ENCODE measurements at regions not wholly inside any gene's neighbourhood (a gene's known extent, or its start where the extent isn't known, plus 50 kb on each side); places are given as distances from the start of the nearest gene placed in this dataset.

DNA sequence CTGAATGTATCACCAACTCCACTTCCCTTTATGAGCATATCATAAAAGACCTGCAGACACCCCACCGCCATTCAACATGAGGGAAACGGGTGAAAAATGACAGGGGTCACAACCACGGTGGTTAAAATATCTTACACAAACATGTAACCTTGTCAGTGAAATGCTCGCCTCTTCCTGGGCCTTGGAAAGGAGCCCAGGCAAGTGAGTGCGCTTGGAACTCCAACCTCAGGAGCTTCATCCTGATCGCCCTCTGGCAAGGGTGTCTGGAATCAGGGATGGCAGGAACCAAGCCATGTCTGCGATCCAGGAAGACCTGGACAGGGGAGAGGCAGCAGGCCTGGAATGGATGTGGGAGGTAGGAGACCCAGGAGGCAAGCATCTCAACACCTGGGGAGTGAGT, 282.7 kb downstream of the GAS1 start:
- H3K9me3 Mint-ChIP-seq (ENCODE audit: low read depth) = no peaks in the 10 kb centered on the region
- H3K36me3 Mint-ChIP-seq = no peaks in the 10 kb centered on the region
- CTCF ChIA-PET = no interaction called here
- no peak overlapping the region for H3K27ac Mint-ChIP-seq
- no peaks in the 10 kb centered on the region for H3K27me3 Mint-ChIP-seq
- peaks cover 15% of the 10 kb centered on the region for H3K4me1 Mint-ChIP-seq
- H3K4me3 Mint-ChIP-seq = no peak overlapping the region
- ATAC-seq = no peak
- DNase-seq = no peak

GRCh38 chr9:86663905-86664304, 283.4 kb downstream of the GAS1 start:
- ATAC-seq (no peak), DNase-seq (no peak)
- CTCF ChIA-PET = no interaction called here
- Mint-ChIP-seq H3K4me3 (no peak overlapping the region), H3K4me1 (peaks cover 20% of the 10 kb centered on the region), H3K36me3 (no peaks in the 10 kb centered on the region), H3K9me3 (ENCODE audit: low read depth) (no peaks in the 10 kb centered on the region), H3K27me3 (no peaks in the 10 kb centered on the region), H3K27ac (no peak overlapping the region)

DNA sequence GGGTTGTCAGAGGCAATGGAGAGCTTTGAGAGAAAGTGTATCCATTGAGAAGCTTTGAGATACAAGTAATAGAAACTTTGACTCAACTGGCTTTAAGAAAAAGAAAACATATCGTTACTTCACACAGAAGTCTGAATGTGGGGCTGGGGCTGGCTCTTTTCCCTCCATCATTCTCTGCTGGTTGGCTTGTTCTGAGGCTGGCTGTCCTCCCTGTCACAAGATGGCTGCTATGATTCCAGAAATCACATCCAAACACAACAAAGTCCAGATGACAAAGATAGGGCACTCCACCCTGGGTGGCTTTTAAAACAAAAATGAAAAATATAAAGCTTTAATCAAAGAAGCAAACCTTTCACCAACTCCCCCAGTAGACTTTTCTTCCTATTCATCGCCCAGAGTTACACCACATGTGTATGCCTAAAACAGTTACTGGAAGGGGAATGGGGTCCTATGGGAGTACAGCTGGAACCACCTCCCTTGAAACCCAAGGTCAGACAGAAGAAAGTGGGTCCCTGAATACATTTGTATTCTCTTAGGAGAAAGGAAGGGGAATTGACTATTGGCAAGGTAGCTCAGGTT, 284.3 kb downstream of the GAS1 start:
- CTCF ChIA-PET = no interaction called here
- DNase-seq (no peak), ATAC-seq (no peak)
- Mint-ChIP-seq H3K4me1 (peaks cover 19% of the 10 kb centered on the region), H3K9me3 (ENCODE audit: low read depth) (no peaks in the 10 kb centered on the region), H3K36me3 (no peaks in the 10 kb centered on the region), H3K4me3 (no peak overlapping the region), H3K27ac (no peak overlapping the region), H3K27me3 (no peaks in the 10 kb centered on the region)

DNA sequence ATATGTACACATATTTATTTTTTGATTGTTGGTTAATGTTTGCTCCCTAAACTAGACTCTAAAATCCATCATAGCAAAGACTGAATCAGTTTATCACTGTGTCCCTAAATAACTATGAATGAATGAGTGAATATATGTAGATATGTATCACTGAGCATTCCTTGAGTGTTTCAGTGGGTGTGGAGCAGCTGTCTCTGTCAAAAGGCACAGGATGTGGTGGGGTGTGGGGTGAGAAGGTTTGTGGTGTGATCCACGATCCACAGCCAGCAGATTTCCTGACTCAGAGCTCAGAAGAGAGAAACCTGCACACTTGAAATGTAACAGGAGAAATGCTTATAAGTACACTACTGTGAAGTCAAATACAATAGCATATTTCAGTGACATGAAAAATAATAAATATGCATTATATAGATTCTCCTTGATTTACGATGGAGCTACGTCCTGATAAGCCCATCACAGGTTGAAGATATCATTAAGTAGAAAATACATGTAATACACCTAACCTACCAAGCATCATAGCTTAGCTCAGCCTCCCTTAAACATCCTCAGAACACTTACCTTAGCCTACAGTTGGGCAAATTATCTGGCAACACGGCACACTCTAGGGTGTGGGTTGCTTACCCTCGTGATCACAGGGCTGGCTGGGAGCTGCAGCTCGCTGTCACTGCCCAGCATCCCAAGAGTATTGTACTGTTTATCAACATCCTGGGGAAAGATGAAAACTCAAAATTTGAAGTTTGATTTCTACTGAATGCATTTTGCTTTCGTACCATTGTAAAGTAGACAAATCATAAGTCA, 287.0 kb downstream of the GAS1 start:
- H3K36me3 Mint-ChIP-seq = no peaks in the 10 kb centered on the region
- H3K4me1 Mint-ChIP-seq = peaks cover 16% of the 10 kb centered on the region
- no peaks in the 10 kb centered on the region for H3K9me3 Mint-ChIP-seq (ENCODE audit: low read depth)
- ATAC-seq (no peak), DNase-seq (no peak)
- CTCF ChIA-PET = no interaction called here
- H3K27ac Mint-ChIP-seq = no peak overlapping the region
- H3K27me3 Mint-ChIP-seq = no peaks in the 10 kb centered on the region
- H3K4me3 Mint-ChIP-seq = no peak overlapping the region

DNA sequence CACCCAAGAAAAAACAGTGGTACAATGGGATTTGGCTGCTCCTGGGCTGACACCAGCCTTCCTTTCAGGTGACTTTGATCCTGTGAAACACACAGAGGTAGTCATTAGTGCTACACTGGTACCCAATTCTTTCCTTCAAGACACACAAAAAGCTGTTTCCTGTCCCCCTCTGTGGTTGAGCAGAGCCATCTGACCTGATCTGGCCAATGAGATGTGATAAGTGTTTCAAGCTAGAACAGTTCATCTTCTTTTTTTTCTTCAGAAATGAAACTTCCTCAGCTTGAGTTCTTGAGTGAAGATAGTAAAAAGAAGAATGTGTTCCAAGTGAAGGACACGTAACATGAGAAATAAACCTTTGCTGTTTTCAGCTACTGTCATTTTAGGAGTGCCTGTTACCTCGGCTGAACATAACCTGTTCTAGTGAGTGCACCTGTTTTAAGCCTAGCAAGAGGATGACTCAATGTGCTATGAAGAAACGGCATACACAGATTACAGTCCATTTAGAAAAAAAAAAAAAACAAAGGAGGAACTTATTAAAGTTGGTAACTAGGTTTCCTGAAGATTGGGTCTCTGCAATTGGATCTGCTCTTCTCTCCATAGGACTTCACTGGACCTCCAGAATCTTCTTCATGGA, 287.8 kb downstream of the GAS1 start:
- H3K4me3 Mint-ChIP-seq = no peak overlapping the region
- DNase-seq (no peak), ATAC-seq (peak; percentile 47)
- peaks cover 16% of the 10 kb centered on the region for H3K4me1 Mint-ChIP-seq
- H3K36me3 Mint-ChIP-seq = no peaks in the 10 kb centered on the region
- no peaks in the 10 kb centered on the region for H3K9me3 Mint-ChIP-seq (ENCODE audit: low read depth)
- no peak overlapping the region for H3K27ac Mint-ChIP-seq
- CTCF ChIA-PET = interaction anchor here (1.0 kb wide), 1 partner anchor 290 kb away, joined by 3 read pairs; no protein-coding TSS in a partner anchor
- H3K27me3 Mint-ChIP-seq = no peaks in the 10 kb centered on the region

- H3K4me1 Mint-ChIP-seq = peaks cover 11% of the 10 kb centered on the region
- no peak overlapping the region for H3K4me3 Mint-ChIP-seq
- no peak overlapping the region for H3K27ac Mint-ChIP-seq
- peaks cover under 1% of the 10 kb centered on the region for H3K27me3 Mint-ChIP-seq
- ATAC-seq (no peak), DNase-seq (no peak)
- no peaks in the 10 kb centered on the region for H3K9me3 Mint-ChIP-seq (ENCODE audit: low read depth)
- H3K36me3 Mint-ChIP-seq = no peaks in the 10 kb centered on the region
- CTCF ChIA-PET = no interaction called here
Measured at GRCh38 chr9:86655147-86655546, 292.2 kb downstream of the GAS1 start.

- Mint-ChIP-seq H3K9me3 (ENCODE audit: low read depth) (no peaks in the 10 kb centered on the region), H3K27ac (no peak overlapping the region), H3K4me1 (no peaks in the 10 kb centered on the region), H3K27me3 (peaks cover 3% of the 10 kb centered on the region), H3K4me3 (no peak overlapping the region), H3K36me3 (no peaks in the 10 kb centered on the region)
- DNase-seq (no peak), ATAC-seq (no peak)
- CTCF ChIA-PET = no interaction called here
Measured at GRCh38 chr9:86653466-86653865, 293.8 kb downstream of the GAS1 start.

- no peak for DNase-seq
- H3K36me3 Mint-ChIP-seq = no peaks in the 10 kb centered on the region
- no peaks in the 10 kb centered on the region for H3K9me3 Mint-ChIP-seq (ENCODE audit: low read depth)
- no peak for ATAC-seq
- H3K27me3 Mint-ChIP-seq = peaks cover 3% of the 10 kb centered on the region
- CTCF ChIA-PET = no interaction called here
- no peak overlapping the region for H3K27ac Mint-ChIP-seq
- H3K4me1 Mint-ChIP-seq = no peaks in the 10 kb centered on the region
- H3K4me3 Mint-ChIP-seq = no peak overlapping the region
Measured at GRCh38 chr9:86652736-86653135, 294.6 kb downstream of the GAS1 start.

DNA sequence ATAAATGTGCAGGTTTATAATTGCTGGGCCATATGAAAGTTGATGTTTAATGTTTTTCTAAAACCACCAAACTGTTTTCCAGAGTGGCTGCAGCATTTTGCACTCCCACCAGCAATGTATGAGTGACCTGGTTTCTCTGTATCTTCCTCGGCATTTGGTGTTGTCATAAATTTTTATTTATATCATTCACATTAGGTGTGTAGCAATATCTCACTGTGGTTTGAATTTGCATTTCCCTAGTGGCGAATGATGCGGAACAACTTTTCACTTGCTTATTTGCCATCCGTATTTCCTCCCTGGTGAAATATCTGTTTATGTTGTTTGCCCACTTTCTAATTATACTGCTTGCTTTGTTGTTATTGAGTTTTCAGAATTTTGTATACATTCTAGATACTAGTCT, 295.7 kb upstream of the TUT7 start:
- no peak overlapping the region for H3K4me3 Mint-ChIP-seq
- H3K9me3 Mint-ChIP-seq (ENCODE audit: low read depth) = no peaks in the 10 kb centered on the region

GRCh38 chr9:86648828-86649170, 294.6 kb upstream of the TUT7 start:
- DNase-seq = no peak
- Mint-ChIP-seq H3K4me3 (no peak overlapping the region), H3K27me3 (peaks cover 3% of the 10 kb centered on the region), H3K27ac (no peak overlapping the region), H3K4me1 (no peaks in the 10 kb centered on the region), H3K9me3 (ENCODE audit: low read depth) (no peaks in the 10 kb centered on the region), H3K36me3 (no peaks in the 10 kb centered on the region)
- CTCF ChIA-PET = no interaction called here
- ATAC-seq = no peak

More for the DNA sequence above, 295.7 kb upstream of the TUT7 start:
- DNase-seq (no peak), ATAC-seq (no peak)
- no peaks in the 10 kb centered on the region for H3K4me1 Mint-ChIP-seq
- H3K36me3 Mint-ChIP-seq = no peaks in the 10 kb centered on the region
- H3K27ac Mint-ChIP-seq = no peak overlapping the region
- CTCF ChIA-PET = no interaction called here
- H3K27me3 Mint-ChIP-seq = peaks cover 3% of the 10 kb centered on the region

- no peak overlapping the region for H3K27ac Mint-ChIP-seq
- no peak for DNase-seq
- no peaks in the 10 kb centered on the region for H3K36me3 Mint-ChIP-seq
- no peaks in the 10 kb centered on the region for H3K9me3 Mint-ChIP-seq (ENCODE audit: low read depth)
- ATAC-seq = no peak
- CTCF ChIA-PET = interaction anchor here (1.0 kb wide), 1 partner anchor 13 kb away, joined by 3 read pairs; no protein-coding TSS in a partner anchor
- no peaks in the 10 kb centered on the region for H3K4me1 Mint-ChIP-seq
- no peak overlapping the region for H3K4me3 Mint-ChIP-seq
- peaks cover 3% of the 10 kb centered on the region for H3K27me3 Mint-ChIP-seq
Measured at GRCh38 chr9:86648156-86648827, 294.1 kb upstream of the TUT7 start.

GRCh38 chr9:86645303-86645702, 291.1 kb upstream of the TUT7 start:
- no peaks in the 10 kb centered on the region for H3K36me3 Mint-ChIP-seq
- ATAC-seq (no peak), DNase-seq (no peak)
- CTCF ChIA-PET = no interaction called here
- no peak overlapping the region for H3K4me3 Mint-ChIP-seq
- H3K9me3 Mint-ChIP-seq (ENCODE audit: low read depth) = no peaks in the 10 kb centered on the region
- H3K27me3 Mint-ChIP-seq = peaks cover 3% of the 10 kb centered on the region
- no peaks in the 10 kb centered on the region for H3K4me1 Mint-ChIP-seq
- H3K27ac Mint-ChIP-seq = no peak overlapping the region

DNA sequence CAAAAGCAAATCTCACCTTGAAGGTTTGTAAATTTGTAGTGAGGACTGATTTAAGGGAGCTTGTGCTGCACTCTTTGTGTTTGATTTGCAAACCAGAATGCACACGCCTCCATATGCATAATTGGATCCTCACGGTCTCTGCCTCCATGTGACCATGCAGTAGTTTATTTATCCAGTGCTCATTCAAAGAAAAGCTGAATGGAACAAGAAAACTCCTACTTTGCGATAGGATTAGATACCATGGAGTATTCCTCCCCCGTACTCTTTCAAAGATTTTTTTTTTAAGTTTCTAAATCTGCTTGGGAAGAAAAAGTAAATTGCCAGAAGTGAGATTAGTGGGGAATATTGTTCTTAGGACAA, 290.4 kb upstream of the TUT7 start:
- CTCF ChIA-PET = no interaction called here
- H3K4me3 Mint-ChIP-seq = no peak overlapping the region
- no peak for ATAC-seq
- H3K27ac Mint-ChIP-seq = no peak overlapping the region
- DNase-seq = no peak
- no peaks in the 10 kb centered on the region for H3K9me3 Mint-ChIP-seq (ENCODE audit: low read depth)
- no peaks in the 10 kb centered on the region for H3K36me3 Mint-ChIP-seq
- no peaks in the 10 kb centered on the region for H3K4me1 Mint-ChIP-seq
- H3K27me3 Mint-ChIP-seq = no peaks in the 10 kb centered on the region

Data from activated CD8-positive, alpha-beta memory T cell treated with anti-CD3 and anti-CD28 coated beads, Interleukin-2, amount 10 ng/mL, durations not matched to agents 7 days and 5 days (primary cell).